PC-3 (cell line): ENCODE measurements at regions not wholly inside any gene's neighbourhood (a gene's known extent, or its start where the extent isn't known, plus 50 kb on each side); places are given as distances from the start of the nearest gene placed in this dataset.

ENCODE experiments used
- CTCF ChIP-seq: fragments of 300-600 bp; sonication (generic); conservative IDR thresholded peaks from 2 replicates; pipeline ENCODE4 v1.5.1; 2017; ENCODE audit warnings: antibody characterized with exemption, low read depth, mild to moderate bottlenecking, low read length
- EZH2 ChIP-seq: fragments of 300-600 bp; sonication (generic); IDR thresholded peaks from one replicate; pipeline ENCODE4 v1.6.1; 2017; ENCODE audit warnings: antibody characterized with exemption, mild to moderate bottlenecking, low read length; ENCODE audit not compliant: unreplicated experiment

DNA sequence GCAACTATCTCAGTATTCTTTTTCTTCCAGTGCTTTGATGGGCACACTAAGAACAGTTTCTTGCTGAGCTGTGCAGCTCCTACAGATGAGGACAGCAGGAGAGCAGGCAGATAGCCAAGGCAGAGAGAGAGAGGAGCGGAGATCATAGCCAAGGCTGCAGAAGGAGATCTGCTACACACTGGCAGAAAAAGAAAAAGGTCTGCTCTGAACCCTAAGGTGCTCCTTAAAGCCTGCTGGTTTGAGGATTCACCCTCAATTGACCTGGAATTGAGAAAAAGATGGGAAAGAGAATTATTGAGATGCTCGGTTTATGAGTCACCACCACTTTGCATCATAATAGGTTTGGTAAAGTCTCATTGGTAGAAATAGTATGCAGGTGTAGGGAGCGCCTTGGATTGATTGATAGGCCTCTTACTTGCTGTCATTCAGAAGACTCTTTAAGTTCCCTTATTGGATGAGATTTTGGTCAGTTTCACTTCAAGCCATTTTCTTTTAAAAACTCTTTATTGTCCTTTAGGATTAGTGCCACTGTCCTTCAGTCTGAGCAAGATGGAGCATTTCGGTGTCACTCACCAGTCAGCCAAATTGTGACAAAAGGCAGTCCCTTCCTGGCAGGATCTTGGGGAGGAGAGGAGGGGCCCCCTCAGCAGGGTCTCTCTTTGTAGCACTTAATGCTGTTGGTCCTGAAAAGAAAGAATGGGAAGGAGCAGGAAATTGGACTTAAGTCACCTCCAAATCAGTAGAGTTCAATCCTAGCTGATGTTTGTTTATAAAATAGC, 685.0 kb downstream of the ADGRL2 start:
- TF ChIP-seq CTCF, result no peak
- TF ChIP-seq EZH2, result no peak
